22Rv1 (cell line): ENCODE measurements at regions not wholly inside any gene's neighbourhood (a gene's known extent, or its start where the extent isn't known, plus 50 kb on each side); places are given as distances from the start of the nearest gene placed in this dataset.

Source experiments
- CTCF ChIP-seq: fragments of 450-650 bp; IDR thresholded peaks from 2 replicates; pipeline ENCODE4 v1.5.1; 2017; ENCODE audit warnings: mild to moderate bottlenecking
- ZFX ChIP-seq: fragments of 450-650 bp; IDR thresholded peaks from 2 replicates; pipeline ENCODE4 v1.6.1; 2017; ENCODE audit warnings: antibody characterized with exemption, borderline replicate concordance

- TF ChIP-seq CTCF: no peak
- TF ChIP-seq ZFX: no peak
Observed at GRCh38 chr2:18927525-18928232, 338.3 kb upstream of the NT5C1B start.
